NOMO-1 treated with dmso at 0.1 percent for 144 hours (cell line): ENCODE measurements at regions not wholly inside any gene's neighbourhood (a gene's known extent, or its start where the extent isn't known, plus 50 kb on each side); places are given as distances from the start of the nearest gene placed in this dataset.
"Not testable (repeated sequence)": the region's sequence is repeated elsewhere in the genome, so short reads cannot be mapped to it uniquely, and the experiment has no call there.

ENCODE experiments used
- DNase-seq: peaks from one replicate; lab custom pipeline; 2025; ENCODE audit not compliant: unreplicated experiment; lab: John Stamatoyannopoulos, UW

DNA sequence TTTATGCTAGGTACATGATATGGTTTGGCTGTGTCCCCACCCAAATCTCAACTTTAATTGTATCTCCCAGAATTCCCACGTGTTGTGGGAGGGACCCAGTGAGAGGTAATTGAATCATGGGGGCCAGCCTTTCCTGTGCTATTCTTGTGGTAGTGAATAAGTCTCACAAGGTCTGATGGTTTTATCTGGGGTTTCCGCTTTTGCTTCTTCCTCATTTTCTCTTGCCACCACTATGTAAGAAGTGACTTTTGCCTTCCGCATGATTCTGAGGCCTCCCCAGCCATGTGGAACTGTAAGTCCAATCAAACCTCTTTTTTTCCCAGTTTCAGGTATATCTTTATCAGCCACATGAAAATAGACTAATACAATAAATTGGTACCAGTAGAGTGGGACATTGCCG is 106.2 kb upstream of the UNC5B start:
- not testable (repeated sequence) for DNase-seq

DNA sequence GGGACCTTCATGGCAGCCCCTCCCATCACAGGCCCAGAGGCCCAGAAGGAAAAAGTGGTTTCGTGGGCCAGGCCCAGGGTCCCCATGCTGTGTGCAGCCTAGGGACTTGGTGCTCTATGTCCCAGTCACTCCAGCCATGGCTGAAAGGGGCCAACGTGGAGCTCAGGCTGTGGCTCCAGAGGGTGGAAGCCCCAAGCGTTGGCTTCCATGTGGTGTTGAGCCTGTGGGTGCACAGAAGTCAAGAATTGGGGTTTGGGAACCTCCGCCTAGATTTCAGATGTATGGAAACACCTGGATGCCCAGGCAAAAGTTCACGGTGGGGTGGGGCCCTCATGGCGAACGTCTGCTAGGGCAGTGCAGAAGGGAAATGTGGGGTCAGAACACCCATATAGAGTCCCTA is 105.3 kb upstream of the UNC5B start:
- DNase-seq, result not testable (repeated sequence)

DNA sequence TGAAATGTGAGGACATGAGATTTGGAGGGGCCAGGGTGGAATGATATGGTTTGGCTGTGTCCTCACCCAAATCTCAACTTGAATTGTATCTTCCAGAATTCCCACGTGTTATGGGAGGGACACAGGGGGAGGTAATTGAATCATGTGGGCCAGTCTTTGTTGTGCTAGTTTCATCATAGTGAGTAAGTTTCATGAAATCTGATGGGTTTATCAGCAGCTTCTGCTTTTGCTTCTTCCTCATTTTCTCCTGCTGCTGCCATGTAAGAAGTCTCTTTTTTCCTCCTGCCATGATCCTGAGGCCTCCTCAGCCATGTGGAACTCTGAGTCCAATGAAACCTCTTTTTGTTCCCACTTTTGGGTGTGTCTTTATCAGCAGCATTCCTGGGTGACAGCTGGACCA is 104.3 kb upstream of the UNC5B start:
- DNase-seq, result peak; percentile 60

DNA sequence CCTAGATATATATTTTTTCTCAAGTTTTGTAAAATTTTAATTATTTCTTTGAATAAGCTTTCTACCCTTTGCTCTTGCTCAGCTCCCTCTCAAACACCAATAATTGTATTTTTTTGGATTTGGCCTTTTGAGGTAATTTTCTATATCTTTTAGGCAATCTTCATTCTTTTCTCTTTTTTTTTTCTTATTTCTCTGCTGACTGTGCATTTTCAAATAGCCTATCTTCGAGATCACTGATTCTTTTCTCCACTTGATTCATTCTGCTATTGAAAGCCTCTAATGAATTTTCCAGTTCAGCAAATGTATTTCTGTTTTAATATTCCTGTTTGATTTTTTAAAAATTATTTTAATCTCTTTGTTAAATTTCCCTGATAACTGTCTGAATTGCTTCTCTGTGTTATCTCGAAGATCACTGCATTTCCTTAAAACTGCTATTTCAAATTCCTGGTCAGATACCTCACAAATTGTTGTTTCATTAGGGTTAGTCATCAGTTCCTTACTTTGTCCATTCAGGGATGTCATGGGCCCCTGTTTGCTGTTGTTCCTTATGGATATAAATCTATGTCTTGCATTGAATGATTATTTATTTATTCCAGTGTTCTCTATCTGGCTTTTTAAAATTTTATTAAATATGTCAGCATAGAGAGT is 100.1 kb upstream of the UNC5B start:
- no peak for DNase-seq

DNA sequence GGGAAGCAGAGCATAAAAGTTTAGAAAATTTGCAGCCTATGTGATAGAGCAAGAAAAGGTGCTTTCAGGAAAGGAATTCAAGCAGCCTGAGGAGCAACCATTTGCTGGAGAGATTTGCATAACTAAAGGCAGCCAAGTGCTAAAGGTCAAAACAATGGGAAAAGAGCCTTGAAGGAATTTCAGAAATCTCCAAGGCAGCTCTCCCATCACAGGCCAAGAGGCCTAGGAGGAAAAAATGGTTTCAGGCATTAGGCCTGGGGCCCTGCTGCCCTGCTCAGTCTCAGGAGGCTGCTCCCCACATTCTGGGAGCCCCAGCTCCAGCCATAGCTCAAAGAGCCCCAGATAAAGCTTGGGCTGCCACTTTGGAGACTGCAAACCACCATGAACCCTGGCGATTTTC is 95.9 kb upstream of the UNC5B start:
- DNase-seq, result no peak

DNA sequence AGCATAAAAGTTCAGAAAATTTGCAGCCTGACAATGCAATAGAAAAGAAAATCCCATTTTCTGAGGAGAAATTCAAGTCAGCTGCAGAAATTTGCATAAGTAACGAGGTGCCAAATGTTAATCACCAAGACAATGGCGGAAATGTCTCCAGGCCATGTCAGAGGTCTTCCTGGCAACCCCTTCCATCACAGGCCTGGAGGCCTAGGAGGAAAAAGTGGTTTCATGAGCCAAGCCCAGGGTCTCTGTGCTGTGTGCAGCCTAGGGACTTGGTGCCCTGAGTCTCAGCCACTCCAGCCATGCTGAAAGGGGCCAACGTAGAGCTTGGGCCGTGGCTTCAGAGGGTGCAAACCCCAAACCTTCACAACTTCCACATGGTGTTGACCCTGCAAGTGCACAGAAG is 94.8 kb upstream of the UNC5B start:
- DNase-seq, result not testable (repeated sequence)

DNA sequence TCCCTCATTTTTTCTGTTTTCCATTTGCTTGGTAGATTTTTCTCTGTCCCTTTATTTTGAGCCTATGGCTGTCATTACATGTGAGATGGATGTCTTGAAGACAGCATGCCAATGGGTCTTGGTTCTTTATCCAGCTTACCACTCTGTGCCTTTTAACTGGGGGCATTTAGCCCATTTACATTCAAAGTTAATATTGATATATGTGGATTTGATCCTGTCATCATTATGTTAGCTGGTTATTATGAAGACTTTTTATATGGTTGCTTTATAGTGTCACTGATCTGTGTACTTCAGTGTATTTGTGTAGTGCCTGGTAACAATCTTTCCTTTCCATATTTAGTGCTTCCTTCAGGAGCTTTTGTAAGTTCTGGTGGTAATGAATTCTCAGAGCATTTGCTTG is 89.3 kb upstream of the UNC5B start:
- no peak for DNase-seq

DNA sequence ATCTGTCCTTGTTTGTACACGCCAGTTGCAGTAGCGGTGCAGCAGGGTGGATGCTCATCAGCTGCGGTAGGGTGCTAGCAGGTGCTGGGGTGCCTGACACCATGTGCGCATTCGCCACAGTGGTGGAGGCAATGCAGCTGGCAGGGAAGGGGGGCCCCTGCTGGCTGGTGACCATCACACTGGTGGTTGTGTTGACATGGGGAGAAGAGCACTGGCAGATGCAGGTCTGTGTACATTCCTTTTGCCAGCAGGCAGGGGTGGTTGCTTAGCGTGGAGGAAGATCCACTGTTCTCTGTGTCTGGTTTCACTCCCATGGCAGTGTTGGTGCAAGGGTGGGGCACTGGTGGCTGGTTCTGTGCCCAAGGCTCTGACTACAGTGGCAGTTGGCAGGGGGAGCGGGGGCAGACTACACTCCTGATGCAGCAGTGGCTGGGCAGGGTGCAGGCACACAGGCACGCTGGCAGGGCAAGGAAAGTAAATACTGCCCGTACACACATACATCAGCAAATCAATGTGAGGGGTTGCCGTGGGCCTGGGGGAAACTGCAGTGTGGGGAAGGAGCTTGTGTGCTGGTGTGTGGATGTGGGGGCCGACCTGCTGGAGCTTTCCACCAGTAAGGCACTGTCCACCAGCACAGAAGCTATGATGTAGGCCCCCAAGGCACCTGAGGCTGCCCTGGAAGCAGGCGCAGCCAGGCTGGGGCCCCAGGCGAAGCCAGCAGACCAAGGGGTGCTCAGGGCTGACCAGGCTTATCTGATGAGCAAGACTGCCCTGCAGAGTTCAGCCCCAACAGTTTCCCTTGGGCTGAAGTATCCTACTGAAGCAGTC is 87.2 kb upstream of the UNC5B start:
- no peak for DNase-seq

DNA sequence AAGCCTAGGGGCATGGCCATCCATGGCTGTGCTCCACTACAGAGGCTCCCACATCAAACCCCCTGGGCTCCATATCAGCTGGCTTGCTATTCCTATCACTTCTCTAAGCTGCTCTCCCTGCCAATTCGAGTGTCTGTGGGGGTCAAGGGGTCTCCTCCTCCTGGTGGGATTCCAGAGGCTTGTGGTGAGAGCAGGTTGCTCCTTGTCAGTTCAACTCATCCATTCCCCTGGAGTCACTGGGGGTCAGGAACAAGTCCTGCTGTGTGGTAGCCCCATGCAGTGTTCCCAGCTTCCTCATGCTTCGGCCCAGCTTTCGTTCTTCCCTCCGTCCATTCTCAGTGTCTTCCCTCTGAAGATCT is 86.6 kb upstream of the UNC5B start:
- DNase-seq, result no peak

DNA sequence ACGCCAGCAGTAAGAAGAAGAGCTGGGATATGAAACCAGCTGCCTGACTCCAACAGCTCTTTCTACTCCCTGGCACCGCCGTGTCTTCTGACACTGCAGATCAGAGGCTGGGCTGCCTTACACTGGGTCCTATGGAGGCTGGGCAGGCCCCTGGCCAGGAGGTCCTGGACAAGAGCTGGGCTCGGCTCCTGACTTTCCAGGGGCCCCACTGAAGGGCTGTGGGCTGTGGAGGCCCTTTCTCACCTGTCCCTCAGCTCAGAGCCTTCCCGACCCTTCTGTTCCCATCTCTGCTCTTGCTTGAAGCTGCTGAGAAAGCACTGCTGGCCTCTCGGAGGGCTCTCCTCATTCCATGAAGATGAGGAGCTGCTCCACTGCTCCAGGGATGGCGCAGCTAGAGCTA is 85.9 kb upstream of the UNC5B start:
- no peak for DNase-seq

DNA sequence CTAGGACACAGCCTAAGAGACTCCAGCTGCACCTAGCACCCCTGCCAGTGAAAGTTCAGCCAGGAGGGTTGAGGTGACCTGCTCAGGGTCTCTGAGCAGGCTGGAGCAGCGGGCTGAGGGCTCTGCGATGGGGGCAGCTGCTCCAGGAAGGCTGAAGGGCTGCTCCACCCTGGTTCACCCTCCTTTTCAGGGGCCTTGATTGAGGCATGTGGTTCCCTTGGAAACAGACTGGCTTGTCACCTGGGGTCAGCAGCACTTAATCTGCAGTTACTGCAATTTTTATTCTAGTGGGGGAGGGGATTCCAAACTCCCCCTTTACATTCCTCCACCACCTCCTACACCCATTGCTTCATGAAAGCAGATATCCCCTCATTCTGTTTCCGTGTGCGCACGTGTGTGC is 85.3 kb upstream of the UNC5B start:
- DNase-seq, result no peak

DNA sequence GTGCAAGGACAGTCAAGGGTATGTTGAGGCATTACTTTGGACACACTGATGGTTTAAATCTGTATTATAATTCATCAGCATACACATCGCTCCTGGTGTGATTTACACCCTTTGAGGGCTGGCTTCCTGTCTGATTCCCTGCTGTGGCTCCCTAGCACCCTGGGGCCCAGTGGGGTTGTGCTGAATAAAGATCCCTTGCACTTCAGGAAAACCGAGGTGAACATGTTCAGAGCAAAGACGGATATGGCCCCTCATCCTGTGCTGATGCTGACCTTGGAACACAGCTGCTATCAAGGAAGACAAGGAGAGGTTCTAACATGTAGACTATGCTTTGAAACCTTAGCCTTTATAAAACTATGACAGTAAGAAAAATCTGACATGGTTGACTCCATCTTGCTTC is 84.6 kb upstream of the UNC5B start:
- DNase-seq, result no peak

DNA sequence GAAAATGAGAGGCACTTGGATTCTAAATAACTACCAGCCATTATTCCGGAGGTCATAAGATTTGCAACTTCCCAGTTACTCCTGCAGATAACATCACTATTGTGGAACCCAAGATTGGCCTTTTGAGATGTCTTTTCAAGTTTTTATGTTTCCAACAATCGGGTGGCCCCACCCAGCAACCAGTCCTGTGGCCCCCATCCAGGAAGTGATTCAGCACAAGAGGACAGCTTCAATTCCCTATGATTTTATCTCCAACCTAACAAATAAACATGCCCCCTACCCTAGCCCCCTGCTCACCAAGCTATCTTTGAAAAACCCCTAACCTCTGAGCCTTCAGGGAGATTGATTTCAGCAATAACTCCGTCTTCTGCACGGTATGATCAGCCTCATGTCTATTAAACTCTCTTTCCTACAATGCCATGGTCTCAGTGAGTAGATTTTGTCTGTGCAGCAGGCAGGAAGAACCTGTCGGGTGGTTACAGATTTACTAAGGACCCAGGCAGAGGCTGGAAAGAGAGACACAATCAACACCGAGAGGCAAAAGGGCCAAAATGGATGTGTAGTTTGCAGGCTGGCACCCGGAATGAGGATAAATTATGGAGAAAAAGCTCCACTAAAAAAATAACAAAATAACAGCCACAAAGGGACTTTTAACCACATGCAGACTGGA is 83.9 kb upstream of the UNC5B start:
- DNase-seq, result no peak

DNA sequence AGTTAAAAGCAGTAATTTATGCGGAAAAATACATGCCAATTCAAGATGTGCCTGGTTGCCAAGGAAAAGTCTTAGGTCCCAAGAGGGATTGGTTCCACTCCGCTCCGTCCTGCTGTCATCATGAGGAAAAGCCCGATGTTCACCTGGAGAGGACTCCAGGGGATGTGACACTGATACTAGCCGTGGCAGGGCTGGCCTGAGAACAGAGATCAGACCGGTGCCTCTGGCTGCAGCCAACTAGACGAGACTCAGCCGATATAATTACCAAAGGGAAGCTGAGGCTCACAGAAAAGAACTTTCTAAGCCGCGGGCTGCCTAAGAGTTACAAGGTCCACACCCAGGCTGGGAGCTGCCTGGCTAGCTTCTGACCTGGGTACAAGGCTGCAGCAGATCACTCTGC is 81.3 kb upstream of the UNC5B start:
- DNase-seq, result no peak

DNA sequence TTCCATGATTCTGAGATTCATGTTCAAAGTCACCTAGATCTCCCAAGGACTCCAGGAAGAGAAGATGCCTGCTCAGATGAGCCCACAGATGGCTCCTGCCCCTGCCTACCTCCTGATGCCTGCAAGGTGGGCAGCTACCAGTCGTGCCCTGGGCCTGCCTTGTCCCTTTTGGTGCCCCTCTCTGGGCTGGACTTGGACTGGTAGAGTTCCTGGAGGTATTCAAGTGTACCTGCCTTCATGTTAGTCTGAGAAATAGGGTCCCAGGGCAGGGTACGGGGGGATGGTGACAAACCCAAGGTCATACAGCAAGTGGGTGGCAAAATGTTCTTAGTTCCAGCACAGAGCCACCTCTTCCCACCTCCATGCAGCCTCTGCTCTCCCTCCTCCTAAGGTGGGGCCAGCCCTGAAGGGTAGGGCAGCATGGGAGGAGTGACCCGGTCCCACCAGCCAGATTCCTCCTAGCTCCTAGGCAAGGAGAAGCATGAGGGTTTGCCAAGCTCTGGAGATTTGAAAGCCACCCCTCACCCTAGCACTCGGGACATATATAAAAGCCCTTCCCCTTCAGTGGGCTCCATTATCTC is 80.8 kb upstream of the UNC5B start:
- no peak for DNase-seq

DNA sequence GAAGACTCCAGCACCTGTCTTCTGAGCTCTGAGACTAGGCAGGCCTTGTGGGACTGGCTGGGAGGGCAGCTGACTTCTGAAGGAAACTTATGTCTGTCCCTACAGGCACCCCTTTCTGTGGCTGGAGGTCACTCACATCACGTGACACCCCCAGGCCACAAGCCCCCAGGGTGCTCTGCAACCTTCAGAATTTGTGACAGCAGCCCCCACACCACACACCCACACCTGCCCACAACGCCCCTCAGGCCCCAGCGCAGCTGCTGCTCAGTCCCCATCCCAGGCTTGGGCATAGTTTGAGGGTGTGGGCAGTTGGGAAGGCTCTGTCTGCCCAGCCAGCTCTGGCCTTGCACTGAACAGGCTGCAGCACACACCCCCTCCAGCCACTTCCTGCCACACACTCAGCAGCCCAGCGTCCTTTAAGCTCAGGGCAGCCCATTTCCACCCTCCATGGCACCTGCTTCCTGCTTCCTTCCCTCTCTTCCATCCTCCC is 80.0 kb upstream of the UNC5B start:
- DNase-seq, result no peak

DNA sequence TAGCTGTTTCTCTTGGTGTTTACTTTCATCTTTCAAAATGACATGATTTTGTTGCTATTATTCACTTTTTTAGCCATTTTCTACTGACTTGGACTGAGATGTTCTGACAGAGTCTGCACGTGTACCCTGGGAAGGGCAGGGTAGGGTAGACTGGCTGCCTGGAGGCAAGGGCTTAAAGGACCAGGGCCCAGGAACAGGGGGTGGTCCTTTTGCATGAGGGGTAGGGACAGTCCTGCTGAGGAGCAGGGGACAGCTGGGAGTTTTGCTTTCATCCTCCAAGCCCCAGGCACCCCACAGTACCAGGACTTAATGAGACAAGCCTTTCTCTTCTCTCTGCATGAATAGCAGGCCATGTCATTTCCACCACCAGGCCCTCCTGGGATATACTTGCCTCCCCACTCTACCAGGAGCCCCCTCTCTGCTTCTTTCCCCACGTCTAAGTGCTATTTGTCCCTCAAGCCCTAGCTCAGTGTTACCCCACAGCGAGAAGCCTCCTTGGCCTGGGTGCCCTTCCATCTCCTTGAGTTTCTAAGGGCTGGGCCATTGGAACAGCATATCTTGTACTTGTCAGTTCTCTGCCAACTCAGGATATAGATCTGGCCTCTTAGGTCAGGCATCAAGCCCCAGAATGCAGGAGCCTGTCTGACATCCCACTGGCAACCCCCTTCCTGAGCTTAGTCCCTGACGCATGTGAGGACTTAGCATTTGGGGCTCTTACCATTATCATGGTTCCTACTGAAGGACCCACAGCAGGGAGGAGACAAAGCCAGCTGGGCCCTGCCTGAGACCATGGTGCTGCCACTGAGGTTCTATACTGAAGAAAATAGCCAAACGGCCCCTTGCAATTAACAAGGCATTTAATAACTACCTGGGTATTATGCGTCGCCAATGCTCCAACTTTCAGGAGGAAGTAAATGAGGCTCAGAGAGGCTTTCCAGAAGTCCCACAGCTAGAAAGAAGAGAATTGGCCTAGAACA is 78.4 kb upstream of the UNC5B start:
- no peak for DNase-seq

DNA sequence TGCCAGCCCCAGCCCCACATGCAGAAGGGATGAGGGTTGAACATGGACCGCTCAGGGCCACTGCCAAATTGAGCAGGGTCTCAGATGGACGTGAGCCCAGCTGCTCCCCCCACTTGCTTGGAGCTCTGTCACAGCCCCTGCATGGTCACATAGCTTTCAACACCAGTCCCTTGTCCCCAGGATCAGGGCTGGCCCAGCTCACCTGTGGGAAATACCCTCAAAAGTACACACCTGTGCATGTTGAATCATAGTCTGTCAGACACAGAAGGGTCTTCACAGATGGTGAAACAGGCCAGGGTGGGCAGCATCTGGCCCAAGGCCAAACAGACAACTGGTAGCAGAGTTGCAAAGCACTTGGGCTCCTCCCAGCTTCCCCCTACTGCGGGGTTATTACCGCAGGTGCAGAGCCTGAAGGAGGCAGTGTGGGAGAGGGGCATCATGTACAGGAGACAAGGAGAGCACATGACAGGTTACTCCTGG is 77.6 kb upstream of the UNC5B start:
- no peak for DNase-seq

DNA sequence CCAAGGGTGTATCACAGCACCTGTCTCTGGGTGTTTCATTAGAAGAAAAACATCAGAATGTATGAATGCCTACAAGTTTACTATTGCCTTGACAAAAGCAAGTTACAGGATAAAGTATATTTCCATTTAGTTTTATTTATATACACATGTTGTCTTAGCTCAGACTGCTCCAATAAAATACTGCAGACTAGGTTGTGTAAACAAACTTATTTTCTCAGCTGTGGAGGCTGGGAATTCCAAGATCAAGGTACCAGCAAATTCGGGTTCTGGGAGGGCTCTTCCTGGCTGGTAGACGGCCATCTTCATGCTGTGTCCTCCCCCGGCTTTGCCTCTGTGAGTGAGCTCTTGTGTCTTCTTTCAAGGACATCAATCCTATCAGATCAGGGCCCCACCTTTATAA is 77.1 kb upstream of the UNC5B start:
- DNase-seq, result no peak

DNA sequence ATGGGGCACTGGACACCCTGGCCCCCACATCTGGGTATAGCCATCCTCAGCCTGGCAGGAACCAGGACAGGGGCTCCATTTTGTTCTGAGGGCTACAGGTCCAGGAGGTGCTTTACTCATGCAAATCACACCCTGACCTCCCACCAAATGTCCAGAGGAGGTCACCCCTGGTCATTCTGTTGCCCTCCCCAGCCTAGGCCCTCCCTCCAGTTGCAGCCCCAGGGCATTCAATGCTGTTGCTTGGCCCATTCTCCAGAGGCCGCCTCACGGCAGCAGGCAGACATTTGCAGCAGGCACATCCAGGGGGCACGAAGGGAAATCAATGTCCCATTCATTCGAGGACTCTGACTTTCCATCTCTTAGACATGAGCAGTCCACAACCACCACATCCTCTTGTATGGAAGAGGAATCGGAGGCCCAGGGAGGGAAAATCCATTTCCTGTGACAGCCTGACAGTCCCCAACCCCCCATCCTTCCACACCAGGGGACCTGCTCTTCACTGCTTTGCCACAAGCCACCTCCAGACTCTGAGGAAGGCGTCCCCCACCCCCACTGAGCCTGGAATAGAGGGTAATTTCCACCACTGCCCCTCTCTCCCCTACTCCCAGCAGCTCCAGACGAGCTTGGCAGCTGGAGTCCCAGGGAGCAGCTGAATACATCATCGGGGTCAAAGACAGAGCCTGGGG is 76.2 kb upstream of the UNC5B start:
- no peak for DNase-seq
